Liver (tissue), 8 donors: ENCODE measurements at regions not wholly inside any gene's neighbourhood (a gene's known extent, or its start where the extent isn't known, plus 50 kb on each side); places are given as distances from the start of the nearest gene placed in this dataset.

Source experiments
- DNase-seq: peaks from one replicate; pipeline ENCODE4 v3.0.0-alpha.2; 2017; ENCODE audit warnings: low spot score
- H3K27ac ChIP-seq, 2 donors: one replicate each; pipeline ENCODE4 v1.7.0; 2013; ENCODE audit warnings: inconsistent platforms in 2 of 2, low read length in 2 of 2, control low read depth in 1 of 2, low read depth in 1 of 2, mild to moderate bottlenecking in 1 of 2
- H3K27me3 ChIP-seq, 4 donors: one replicate each; pipeline versions ENCODE4 v1.6.1 to v1.7.0; 2013; ENCODE audit warnings: low read length in 3 of 4, inconsistent platforms in 1 of 4, mild to moderate bottlenecking in 1 of 4, moderate library complexity in 1 of 4; ENCODE audit not compliant: control insufficient read depth in 4 of 4, insufficient read depth in 4 of 4
- H3K36me3 ChIP-seq, 4 donors: one replicate each; pipeline versions ENCODE4 v1.6.1 to v1.7.0; 2013; ENCODE audit warnings: low read length in 3 of 4, mild to moderate bottlenecking in 3 of 4, low read depth in 1 of 4, moderate library complexity in 1 of 4; ENCODE audit not compliant: control insufficient read depth in 4 of 4, insufficient read depth in 3 of 4
- H3K4me1 ChIP-seq, 4 donors: one replicate each; pipeline versions ENCODE4 v1.6.1 to v1.7.0; 2013; ENCODE audit warnings: low read length in 3 of 4, mild to moderate bottlenecking in 3 of 4, moderate library complexity in 1 of 4; ENCODE audit not compliant: control insufficient read depth in 4 of 4, insufficient read depth in 4 of 4
- H3K4me3 ChIP-seq, 3 donors: one replicate each; pipeline versions ENCODE4 v1.6.1 to v1.7.0; 2013; ENCODE audit warnings: low read length in 3 of 3, control low read depth in 1 of 3, low read depth in 1 of 3, mild to moderate bottlenecking in 1 of 3
- H3K9ac ChIP-seq, 2 donors: one replicate each; pipeline ENCODE4 v1.7.0; 2013; ENCODE audit warnings: low read length in 2 of 2, mild to moderate bottlenecking in 2 of 2, moderate library complexity in 2 of 2, control low read depth in 1 of 2, low read depth in 1 of 2
- H3K9me3 ChIP-seq, 4 donors: one replicate each; pipeline versions ENCODE4 v1.6.1 to v1.7.0; 2013; ENCODE audit warnings: low read length in 3 of 4; ENCODE audit not compliant: control insufficient read depth in 4 of 4
- CTCF ChIP-seq: fragments of 150-350 bp; IDR thresholded peaks from 2 replicates; pipeline ENCODE4 v1.5.1; 2017; ENCODE audit warnings: improper control_type of control experiment, low read depth, low read length; ENCODE audit not compliant: missing input control
- EGR1 ChIP-seq, 2 donors: IDR thresholded peaks; 2 replicates each; pipeline ENCODE4 v1.6.1; 2016 to 2018; ENCODE audit warnings: antibody characterized with exemption in 2 of 2, low read depth in 2 of 2
- FOXA1 ChIP-seq: IDR thresholded peaks from 2 replicates; pipeline ENCODE4 v1.6.1; 2016; ENCODE audit warnings: antibody characterized with exemption
- FOXA2 ChIP-seq: IDR thresholded peaks from 2 replicates; pipeline ENCODE4 v1.6.1; 2016; ENCODE audit warnings: antibody characterized with exemption
- GABPA ChIP-seq, 2 donors: IDR thresholded peaks in 1 of 2; conservative IDR thresholded peaks in 1 of 2; 2 replicates each; pipeline ENCODE4 v1.6.1; 2016; ENCODE audit warnings: antibody characterized with exemption in 2 of 2, mild to moderate bottlenecking in 1 of 2, moderate library complexity in 1 of 2
- HNF4G ChIP-seq: IDR thresholded peaks from 2 replicates; pipeline ENCODE4 v1.6.1; 2016; ENCODE audit warnings: antibody characterized with exemption
- JUND ChIP-seq, 2 donors: IDR thresholded peaks; 2 replicates each; pipeline ENCODE4 v1.6.1; 2016; ENCODE audit warnings: antibody characterized with exemption in 2 of 2
- NR2F2 ChIP-seq: IDR thresholded peaks from 2 replicates; pipeline ENCODE4 v1.6.1; 2016; ENCODE audit warnings: antibody characterized with exemption
- RAD21 ChIP-seq, 2 donors: IDR thresholded peaks; 2 replicates each; pipeline ENCODE4 v1.6.1; 2016; ENCODE audit warnings: antibody characterized with exemption in 2 of 2, mild to moderate bottlenecking in 2 of 2
- REST ChIP-seq: IDR thresholded peaks from 2 replicates; pipeline ENCODE4 v1.6.1; 2016; ENCODE audit warnings: antibody characterized with exemption, mild to moderate bottlenecking
- RXRA ChIP-seq, 2 donors: IDR thresholded peaks; 2 replicates each; pipeline ENCODE4 v1.6.1; 2017 to 2018; ENCODE audit warnings: antibody characterized with exemption in 2 of 2, mild to moderate bottlenecking in 1 of 2
- SP1 ChIP-seq: IDR thresholded peaks from 2 replicates; pipeline ENCODE4 v1.6.1; 2018; ENCODE audit warnings: antibody characterized with exemption, mild to moderate bottlenecking
- TAF1 ChIP-seq: conservative IDR thresholded peaks from 2 replicates; pipeline ENCODE4 v1.6.1; 2016; ENCODE audit warnings: antibody characterized with exemption, mild to moderate bottlenecking
- YY1 ChIP-seq: IDR thresholded peaks from 2 replicates; pipeline ENCODE4 v1.6.1; 2016; ENCODE audit warnings: antibody characterized with exemption, mild to moderate bottlenecking
- WGBS: extraction: QIAGEN DNeasy Blood & Tissue Kit; methylation state at CpG from one replicate; pipeline ENCODE4 v1.1.7; 2013; 5-methylcytosine and 5-hydroxymethylcytosine counted together
- TF ChIP-seq, protein P1 (sequence below): IDR thresholded peaks from 2 replicates; pipeline ENCODE4 v1.6.1; 2016; ENCODE audit warnings: antibody characterized with exemption
- TF ChIP-seq, protein P2 (sequence below): IDR thresholded peaks from 2 replicates; pipeline ENCODE4 v1.6.1; 2016; ENCODE audit warnings: antibody characterized with exemption
- TF ChIP-seq, protein P3 (sequence below): IDR thresholded peaks from 2 replicates; pipeline ENCODE4 v1.6.1; 2016; ENCODE audit warnings: antibody characterized with exemption
- donor health status: healthy.
- donor health status: healthy.
- donor health status: healthy.
- donor health status: healthy.
- donor health status: healthy.

- peaks cover 8 to 13% (median 11%) of the 10 kb centered on the region in 4 donors for H3K9me3 ChIP-seq
- no peak for DNase-seq
- peaks cover 0 to 5% (median 2%) of the 10 kb centered on the region in 4 donors for H3K4me1 ChIP-seq
- no peak overlapping the region for H3K9ac ChIP-seq
- H3K36me3 ChIP-seq = no peaks in the 10 kb centered on the region
- 96% methylated on average over 4 of the region's 4 CpGs for WGBS
- no peak overlapping the region for H3K27ac ChIP-seq
- H3K27me3 ChIP-seq = no peaks in the 10 kb centered on the region
- peak overlapping the region in 1 of 3 donors; percentile 33 for H3K4me3 ChIP-seq
- TF ChIP-seq HNF4G = no peak
- TF ChIP-seq RXRA (IDR thresholded peaks at IDR 0.05) = no peak
Measured at GRCh38 chr6:159433550-159433949, 259.5 kb downstream of the SOD2 start.

DNA sequence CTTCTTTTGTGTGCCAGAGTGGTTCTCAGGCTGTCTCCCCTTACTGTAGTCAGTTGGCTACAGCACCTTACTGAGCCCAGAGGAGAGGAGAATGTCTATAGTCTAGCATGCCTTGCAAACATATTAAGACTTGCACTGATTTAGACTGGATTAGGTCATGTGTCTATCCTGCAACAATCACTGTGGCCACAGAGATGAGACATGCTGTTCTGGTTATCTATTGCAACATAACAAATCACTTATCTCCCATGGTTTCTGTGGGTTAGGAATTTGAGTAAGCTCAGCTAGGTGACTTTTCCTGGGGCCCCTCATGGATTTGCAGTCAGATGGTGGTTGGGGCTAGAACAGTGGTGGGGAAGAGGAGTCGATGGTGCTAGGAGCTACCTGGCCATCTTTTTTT, 261.3 kb downstream of the SOD2 start:
- WGBS = 86% methylated on average over 1 of the region's 1 CpG
- Histone ChIP-seq H3K9me3 (peaks cover 8 to 13% (median 11%) of the 10 kb centered on the region in 4 donors), H3K4me3 (peak overlapping the region in 1 of 3 donors; percentile 2), H3K9ac (no peak overlapping the region), H3K4me1 (peaks cover 0 to 3% (median 1%) of the 10 kb centered on the region in 4 donors), H3K36me3 (no peaks in the 10 kb centered on the region), H3K27me3 (no peaks in the 10 kb centered on the region), H3K27ac (no peak overlapping the region)
- DNase-seq = no peak
- no peak for TF ChIP-seq SP1
- no peak for TF ChIP-seq TAF1
- no peak for TF ChIP-seq NR2F2

DNA sequence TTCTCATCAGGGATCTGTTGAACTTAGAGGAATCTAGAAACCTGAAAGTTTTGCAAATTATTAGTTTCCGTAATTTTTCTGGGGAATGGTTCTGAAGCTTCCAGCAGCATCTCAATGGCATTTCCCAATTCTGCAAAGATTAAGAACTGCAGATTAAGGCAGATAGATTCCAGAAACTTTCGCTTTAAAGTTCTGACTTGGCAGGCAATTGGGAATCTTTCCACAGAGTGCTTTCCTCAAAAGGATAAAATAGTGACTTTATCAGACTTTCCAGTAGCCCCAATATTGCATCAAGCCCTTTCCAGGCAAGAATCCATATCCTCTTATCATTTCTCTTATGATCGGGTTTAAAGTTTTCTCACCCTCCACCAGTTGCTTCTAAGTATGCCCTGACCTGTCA, 261.1 kb downstream of the FNDC1 start:
- Histone ChIP-seq H3K4me1 (peaks cover 0 to 3% (median 1%) of the 10 kb centered on the region in 4 donors), H3K9ac (no peak overlapping the region), H3K27me3 (no peaks in the 10 kb centered on the region), H3K27ac (no peak overlapping the region), H3K9me3 (peaks cover 8 to 13% (median 11%) of the 10 kb centered on the region in 4 donors), H3K4me3 (no peak overlapping the region), H3K36me3 (no peaks in the 10 kb centered on the region)
- DNase-seq = no peak
- TF ChIP-seq NR2F2 = no peak
- no peak for TF ChIP-seq TAF1
- no peak for TF ChIP-seq YY1
- no peak for TF ChIP-seq REST
- no peak for TF ChIP-seq RAD21 (IDR thresholded peaks at IDR 0.05)
- TF ChIP-seq, protein P1, sequence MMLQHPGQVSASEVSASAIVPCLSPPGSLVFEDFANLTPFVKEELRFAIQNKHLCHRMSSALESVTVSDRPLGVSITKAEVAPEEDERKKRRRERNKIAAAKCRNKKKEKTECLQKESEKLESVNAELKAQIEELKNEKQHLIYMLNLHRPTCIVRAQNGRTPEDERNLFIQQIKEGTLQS = no peak
- no peak for TF ChIP-seq EGR1 (IDR thresholded peaks at IDR 0.05; ENCODE audit: low read depth in 2 of 2)
- TF ChIP-seq, protein P2, sequence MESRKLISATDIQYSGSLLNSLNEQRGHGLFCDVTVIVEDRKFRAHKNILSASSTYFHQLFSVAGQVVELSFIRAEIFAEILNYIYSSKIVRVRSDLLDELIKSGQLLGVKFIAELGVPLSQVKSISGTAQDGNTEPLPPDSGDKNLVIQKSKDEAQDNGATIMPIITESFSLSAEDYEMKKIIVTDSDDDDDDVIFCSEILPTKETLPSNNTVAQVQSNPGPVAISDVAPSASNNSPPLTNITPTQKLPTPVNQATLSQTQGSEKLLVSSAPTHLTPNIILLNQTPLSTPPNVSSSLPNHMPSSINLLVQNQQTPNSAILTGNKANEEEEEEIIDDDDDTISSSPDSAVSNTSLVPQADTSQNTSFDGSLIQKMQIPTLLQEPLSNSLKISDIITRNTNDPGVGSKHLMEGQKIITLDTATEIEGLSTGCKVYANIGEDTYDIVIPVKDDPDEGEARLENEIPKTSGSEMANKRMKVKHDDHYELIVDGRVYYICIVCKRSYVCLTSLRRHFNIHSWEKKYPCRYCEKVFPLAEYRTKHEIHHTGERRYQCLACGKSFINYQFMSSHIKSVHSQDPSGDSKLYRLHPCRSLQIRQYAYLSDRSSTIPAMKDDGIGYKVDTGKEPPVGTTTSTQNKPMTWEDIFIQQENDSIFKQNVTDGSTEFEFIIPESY = no peak
- TF ChIP-seq FOXA1 = no peak
- no peak for TF ChIP-seq GABPA (IDR thresholded peaks at IDR 0.05 in 1 of 2, conservative IDR thresholded peaks at IDR 0.05 in 1 of 2)
- no peak for TF ChIP-seq HNF4G
- no peak for TF ChIP-seq SP1
- TF ChIP-seq CTCF = no peak
- no peak for TF ChIP-seq RXRA (IDR thresholded peaks at IDR 0.05)
- no peak for TF ChIP-seq JUND (IDR thresholded peaks at IDR 0.05)
- no peak for TF ChIP-seq FOXA2
- TF ChIP-seq, protein P3, sequence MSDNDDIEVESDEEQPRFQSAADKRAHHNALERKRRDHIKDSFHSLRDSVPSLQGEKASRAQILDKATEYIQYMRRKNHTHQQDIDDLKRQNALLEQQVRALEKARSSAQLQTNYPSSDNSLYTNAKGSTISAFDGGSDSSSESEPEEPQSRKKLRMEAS = no peak
- 83% methylated on average over 3 of the region's 3 CpGs for WGBS
